ENCODE measurements at regions not wholly inside any gene's neighbourhood (a gene's known extent, or its start where the extent isn't known, plus 50 kb on each side); places are given as distances from the start of the nearest gene placed in this dataset.

DNA sequence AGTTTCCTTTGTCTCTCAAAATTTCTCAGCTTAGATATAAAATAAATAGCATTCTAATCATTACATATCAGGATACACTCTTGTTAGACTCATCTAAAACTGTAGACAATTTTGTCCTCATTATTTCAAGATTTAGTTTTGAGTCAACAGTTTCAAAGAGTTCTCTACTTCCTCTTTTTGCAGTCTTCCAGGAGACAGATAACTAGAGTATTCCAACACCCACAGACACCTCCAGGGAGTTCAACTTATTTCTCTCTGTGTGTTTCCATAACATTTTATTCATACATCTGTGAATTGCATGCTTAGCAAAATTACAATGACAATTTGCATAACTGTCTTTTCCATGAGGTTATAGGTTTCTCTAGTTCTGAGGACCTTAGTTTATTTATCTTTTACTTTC, 166.6 kb upstream of the HNMT start:
- Histone ChIP-seq H3K4me1 (no peaks in the 10 kb centered on the region), H3K9me3 (peaks cover 0 to 5% (median 0%) of the 10 kb centered on the region in 3 donors), H3K27me3 (no peaks in the 10 kb centered on the region), H3K4me3 (no peak overlapping the region), H3K36me3 (no peaks in the 10 kb centered on the region), H3K27ac (no peak overlapping the region)
- intact Hi-C loops (cut with DNase I; ENCODE audit: low total_unique reads): no loop called here
- TF ChIP-seq, protein P1, sequence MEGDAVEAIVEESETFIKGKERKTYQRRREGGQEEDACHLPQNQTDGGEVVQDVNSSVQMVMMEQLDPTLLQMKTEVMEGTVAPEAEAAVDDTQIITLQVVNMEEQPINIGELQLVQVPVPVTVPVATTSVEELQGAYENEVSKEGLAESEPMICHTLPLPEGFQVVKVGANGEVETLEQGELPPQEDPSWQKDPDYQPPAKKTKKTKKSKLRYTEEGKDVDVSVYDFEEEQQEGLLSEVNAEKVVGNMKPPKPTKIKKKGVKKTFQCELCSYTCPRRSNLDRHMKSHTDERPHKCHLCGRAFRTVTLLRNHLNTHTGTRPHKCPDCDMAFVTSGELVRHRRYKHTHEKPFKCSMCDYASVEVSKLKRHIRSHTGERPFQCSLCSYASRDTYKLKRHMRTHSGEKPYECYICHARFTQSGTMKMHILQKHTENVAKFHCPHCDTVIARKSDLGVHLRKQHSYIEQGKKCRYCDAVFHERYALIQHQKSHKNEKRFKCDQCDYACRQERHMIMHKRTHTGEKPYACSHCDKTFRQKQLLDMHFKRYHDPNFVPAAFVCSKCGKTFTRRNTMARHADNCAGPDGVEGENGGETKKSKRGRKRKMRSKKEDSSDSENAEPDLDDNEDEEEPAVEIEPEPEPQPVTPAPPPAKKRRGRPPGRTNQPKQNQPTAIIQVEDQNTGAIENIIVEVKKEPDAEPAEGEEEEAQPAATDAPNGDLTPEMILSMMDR (IDR thresholded peaks at IDR 0.05): no peak
- no peak for DNase-seq

DNA sequence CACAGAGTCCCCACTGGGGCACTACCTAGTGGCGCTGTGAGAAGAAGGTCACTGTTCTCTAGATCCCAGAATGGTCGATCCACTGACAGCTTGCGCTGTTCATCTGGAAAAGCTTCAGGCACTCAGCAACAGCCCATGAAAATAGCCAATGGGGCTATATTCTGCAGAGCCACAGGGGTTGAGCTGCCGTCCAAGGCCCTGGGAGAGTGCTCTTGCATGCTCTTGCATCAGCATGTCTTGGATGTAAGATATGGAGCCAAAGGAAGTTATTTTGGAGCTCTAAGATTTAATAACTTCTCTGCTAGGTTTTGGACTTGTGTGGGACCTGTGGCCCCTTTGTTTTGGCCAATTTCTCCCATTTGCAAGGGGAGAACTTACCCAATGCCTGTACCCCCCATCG, 164.7 kb upstream of the HNMT start:
- Histone ChIP-seq H3K4me1 (no peaks in the 10 kb centered on the region), H3K9me3 (peaks cover 0 to 5% (median 0%) of the 10 kb centered on the region in 3 donors), H3K36me3 (no peaks in the 10 kb centered on the region), H3K4me3 (no peak overlapping the region), H3K27ac (no peak overlapping the region), H3K27me3 (no peaks in the 10 kb centered on the region)
- DNase-seq: no peak
- TF ChIP-seq, protein P1 (IDR thresholded peaks at IDR 0.05): no peak
- intact Hi-C loops (cut with DNase I; ENCODE audit: low total_unique reads): no loop called here

DNA sequence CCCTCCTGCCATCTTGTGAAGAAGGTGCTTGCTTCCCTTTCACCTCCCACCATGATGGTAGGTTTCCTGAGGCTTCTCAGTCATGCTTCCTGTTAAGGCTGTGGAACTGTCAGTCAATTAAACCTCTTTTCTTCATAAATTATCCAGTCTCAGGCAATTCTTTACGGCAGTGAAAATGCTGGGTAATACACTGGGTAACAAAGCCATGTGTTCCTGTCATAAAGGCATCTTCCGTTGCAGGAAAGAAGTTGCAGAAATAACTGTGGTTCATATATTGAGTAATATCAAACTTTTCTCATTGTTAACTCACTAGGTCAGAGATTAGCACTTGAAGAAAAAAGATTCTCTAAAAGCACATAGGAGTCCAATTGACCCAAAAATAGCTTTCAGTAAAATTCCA, 163.9 kb upstream of the HNMT start:
- DNase-seq: no peak
- Histone ChIP-seq H3K27ac (no peak overlapping the region), H3K9me3 (peaks cover 0 to 5% (median 0%) of the 10 kb centered on the region in 3 donors), H3K4me1 (no peaks in the 10 kb centered on the region), H3K4me3 (no peak overlapping the region), H3K36me3 (no peaks in the 10 kb centered on the region), H3K27me3 (no peaks in the 10 kb centered on the region)
- TF ChIP-seq, protein P1 (IDR thresholded peaks at IDR 0.05): no peak
- intact Hi-C loops (cut with DNase I; ENCODE audit: low total_unique reads): no loop called here

DNA sequence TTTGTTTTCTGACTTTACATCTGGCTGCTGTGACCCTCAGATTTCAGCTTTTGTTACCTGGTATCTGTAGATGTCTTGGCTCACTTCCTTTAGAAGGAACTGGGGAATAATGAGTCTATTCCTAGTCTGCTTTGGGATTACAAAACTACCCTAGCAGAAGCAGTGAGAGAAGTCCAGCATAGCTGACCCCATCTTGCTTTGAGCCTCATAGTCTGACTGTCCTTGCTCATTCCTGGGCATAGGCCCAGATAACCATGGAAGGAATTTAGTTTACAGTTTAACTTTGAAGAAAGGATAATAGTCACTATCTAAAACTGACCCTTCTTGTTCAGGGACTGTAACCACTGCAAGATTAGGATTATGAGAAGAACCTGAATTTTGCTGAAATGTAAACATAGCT, 163.0 kb upstream of the HNMT start:
- Histone ChIP-seq H3K36me3 (no peaks in the 10 kb centered on the region), H3K27ac (no peak overlapping the region), H3K9me3 (peaks cover 0 to 5% (median 0%) of the 10 kb centered on the region in 3 donors), H3K27me3 (no peaks in the 10 kb centered on the region), H3K4me1 (no peaks in the 10 kb centered on the region), H3K4me3 (no peak overlapping the region)
- intact Hi-C loops (cut with DNase I; ENCODE audit: low total_unique reads): no loop called here
- TF ChIP-seq, protein P1 (IDR thresholded peaks at IDR 0.05): no peak
- peak in 1 of 2 donors; percentile 22 for DNase-seq

DNA sequence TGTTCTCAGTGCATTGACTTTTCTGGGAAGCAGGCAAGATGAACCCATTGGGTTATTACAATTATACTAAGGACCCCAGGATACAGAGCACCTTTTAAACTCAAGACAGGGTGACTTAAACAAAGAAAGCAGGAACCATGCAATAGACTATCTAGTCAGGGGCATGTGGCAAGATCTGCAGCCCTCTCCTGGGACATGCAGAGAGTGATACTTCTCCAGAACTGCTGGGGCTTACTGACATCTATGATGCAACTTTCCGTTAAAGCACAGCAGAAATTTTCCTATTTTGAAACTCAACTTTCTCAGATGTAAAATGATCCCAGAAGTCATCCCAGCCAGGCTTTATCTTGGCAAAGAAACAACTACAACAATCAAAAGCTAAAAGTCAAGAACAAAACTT, 162.2 kb upstream of the HNMT start:
- H3K4me1 ChIP-seq: no peaks in the 10 kb centered on the region
- no peak overlapping the region for H3K27ac ChIP-seq
- no peak overlapping the region for H3K4me3 ChIP-seq
- peaks cover 0 to 5% (median 0%) of the 10 kb centered on the region in 3 donors for H3K9me3 ChIP-seq
- no peaks in the 10 kb centered on the region for H3K36me3 ChIP-seq
- intact Hi-C loops (cut with DNase I; ENCODE audit: low total_unique reads): no loop called here
- H3K27me3 ChIP-seq: no peaks in the 10 kb centered on the region
- peak; percentile 62 to 65 for DNase-seq
- TF ChIP-seq, protein P1 (IDR thresholded peaks at IDR 0.05): no peak

Data from tibial artery (tissue), 4 donors.